Right lobe of liver (tissue), 4 donors: ENCODE measurements at regions not wholly inside any gene's neighbourhood (a gene's known extent, or its start where the extent isn't known, plus 50 kb on each side); places are given as distances from the start of the nearest gene placed in this dataset.

Experiments
- CTCF ChIP-seq, 4 donors: fragments of 200-600 bp in 3 of 4; fragments of 450-650 bp in 1 of 4; IDR thresholded peaks; one replicate each; pipeline versions ENCODE4 v1.5.1 to v1.8.0; 2016 to 2022; ENCODE audit warnings: antibody characterized with exemption in 4 of 4, mild to moderate bottlenecking in 2 of 4
- POLR2A ChIP-seq: fragments of 450-650 bp; IDR thresholded peaks from one replicate; pipeline ENCODE4 v1.6.1; 2017; ENCODE audit warnings: antibody characterized with exemption, mild to moderate bottlenecking
- donor health status: DM: no; HTN: no; CAD: no.
- donor health status: DM: no; HTN: no; CAD: no.
- donor health status: DM: no; HTN: yes; CAD: no.

- no peak for TF ChIP-seq CTCF (IDR thresholded peaks at IDR 0.05)
- TF ChIP-seq POLR2A, result no peak
Measured at GRCh38 chr11:46181387-46181786, 60.1 kb upstream of the PHF21A start.
